Activated T-cell treated with anti-CD3 and anti-CD28 coated beads, Interleukin-2, amount 50 U/mL, for 48 hours (primary cell): ENCODE measurements at regions not wholly inside any gene's neighbourhood (a gene's known extent, or its start where the extent isn't known, plus 50 kb on each side); places are given as distances from the start of the nearest gene placed in this dataset.
"Not testable (repeated sequence)": the region's sequence is repeated elsewhere in the genome, so short reads cannot be mapped to it uniquely, and the experiment has no call there.

Experiments
- DNase-seq, 2 experiments: peaks; one replicate each; pipeline ENCODE4 v3.0.0-alpha.2; 2020

DNA sequence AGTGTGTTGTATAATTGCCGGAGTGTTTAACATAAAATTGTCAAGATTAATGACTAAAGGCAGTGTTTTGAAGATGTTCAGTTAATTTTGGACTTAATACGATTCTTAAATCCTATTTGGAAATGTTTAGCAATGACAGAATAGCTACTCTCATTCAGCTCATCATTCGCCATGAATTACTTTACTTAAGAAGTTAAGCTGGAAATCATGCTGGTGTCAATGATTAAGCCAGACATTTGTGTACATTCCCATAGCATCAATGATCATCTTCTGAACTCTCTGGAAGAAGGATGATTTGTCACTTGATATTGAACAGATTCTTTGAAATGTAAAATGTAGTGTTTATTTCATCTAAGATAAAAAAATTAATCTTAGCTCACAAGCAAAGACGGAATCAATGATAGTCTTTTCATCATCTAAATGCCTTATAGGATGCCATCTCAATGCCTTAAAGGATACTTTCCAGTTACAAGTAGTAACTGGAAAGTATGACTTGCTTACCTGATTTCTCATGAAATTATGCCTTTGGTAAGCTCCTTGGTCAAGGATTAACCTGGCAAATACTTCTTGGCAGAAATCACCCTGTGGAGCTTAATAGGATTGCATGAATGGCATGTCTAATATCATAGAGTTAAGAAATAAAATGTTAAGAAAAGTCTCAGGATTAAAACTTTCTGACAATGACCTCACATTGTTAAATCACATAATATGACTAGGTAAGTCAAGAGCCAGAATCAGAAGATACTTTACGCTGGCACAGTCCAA is 515.5 kb upstream of the AGA start:
- DNase-seq, result no peak

DNA sequence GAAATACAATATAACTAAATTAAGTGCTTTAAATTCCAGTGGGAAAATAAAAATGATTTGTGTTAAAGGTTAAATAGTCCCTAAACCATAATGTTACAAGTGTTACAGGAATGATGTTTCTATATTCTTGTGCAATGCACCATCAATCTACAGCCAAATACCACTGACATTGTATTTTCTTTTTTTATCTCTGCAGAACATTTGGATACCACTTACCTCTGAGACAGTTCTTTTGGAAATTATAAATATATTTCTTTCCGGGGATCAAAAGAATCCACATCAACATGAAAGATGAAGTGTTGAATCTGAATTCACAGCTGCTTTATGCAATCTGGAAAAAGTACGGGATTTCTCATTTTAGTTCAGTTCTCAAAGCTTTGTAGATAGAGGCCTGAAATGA is 518.3 kb upstream of the AGA start:
- no peak for DNase-seq

DNA sequence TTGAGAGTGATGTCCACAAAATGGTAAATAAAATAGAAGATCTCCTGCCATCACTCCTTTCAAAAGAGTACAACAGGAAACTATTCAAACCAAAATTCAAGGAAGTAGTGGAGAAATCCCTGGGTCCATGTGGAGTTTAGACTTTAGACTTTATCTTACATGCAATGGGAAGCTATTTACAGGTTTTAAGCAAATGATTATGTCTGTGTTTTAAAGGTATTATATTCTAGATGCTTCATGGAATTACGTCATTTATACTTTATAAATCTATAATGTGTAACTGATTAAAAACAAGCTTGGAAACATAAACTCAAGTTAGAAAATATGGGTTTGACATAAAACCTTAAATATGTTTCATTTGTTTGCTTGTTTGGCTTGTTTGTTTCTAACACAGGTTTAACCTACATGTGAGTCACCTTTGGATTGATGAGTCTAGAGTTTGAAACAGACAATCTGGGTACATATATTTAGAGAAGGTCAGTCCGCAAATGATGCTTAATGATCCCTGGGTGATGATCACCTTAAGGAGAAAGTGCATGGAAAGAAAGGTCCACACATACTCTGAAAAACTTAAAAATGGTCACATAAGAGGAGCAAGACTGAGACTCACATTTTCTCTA is 519.6 kb upstream of the AGA start:
- DNase-seq, result no peak

DNA sequence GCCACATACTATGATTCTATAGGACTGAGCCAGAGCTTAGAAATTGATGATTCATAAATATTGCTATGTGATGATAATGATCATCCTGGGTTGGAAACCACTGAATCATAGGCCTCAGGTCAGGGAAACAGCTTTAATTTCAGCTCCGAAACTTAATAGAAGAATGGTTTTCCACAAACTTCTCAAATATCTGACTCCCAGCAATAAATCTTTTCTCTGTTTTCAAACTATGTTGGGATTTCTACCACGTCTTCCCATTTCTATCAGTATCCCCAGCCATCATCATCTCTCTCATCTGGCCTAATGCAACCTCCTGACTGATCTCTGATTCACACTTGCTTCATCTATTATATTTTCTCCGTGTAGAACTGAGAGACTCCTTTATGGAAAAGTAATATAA is 521.8 kb upstream of the AGA start:
- no peak for DNase-seq

DNA sequence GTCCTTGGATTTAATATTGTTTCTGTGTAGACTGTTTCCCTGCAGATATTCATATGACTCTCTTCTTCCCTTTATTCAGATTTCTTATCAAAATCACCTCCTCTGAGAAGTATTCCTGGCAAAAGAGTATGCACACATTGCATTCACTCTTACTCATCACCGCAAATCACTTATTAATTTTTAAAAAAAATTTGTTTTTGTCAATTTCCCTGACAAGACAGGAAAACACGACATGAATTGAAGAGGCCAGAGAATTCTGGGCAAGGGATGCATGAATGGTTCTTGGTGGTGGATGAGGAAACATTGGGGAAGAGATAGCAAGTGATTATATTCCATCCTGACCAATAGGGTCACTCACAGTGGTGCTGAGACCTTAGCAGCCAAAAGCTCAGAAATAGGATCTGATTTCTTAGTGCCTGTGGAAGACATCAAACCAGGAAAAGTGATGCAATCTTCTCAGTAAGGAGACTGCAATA is 522.5 kb upstream of the AGA start:
- DNase-seq, result no peak

DNA sequence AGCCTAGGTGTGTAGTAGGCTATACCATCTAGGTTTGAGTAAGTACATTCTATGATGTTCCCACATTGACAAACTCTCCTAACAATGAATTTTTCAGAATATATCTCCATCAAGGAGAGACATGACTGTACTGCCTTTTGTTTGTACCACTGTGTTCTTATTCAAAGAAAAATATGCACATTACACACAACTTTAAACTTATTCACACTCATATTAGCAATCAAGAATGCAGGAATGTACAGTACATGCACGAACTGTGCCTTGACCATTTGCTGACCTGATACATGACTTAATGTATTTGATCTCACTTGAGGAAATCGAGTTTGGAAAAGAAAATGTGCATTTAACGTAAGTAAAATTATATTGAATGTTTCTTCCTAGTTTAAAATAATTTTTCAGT is 525.1 kb upstream of the AGA start:
- no peak for DNase-seq

DNA sequence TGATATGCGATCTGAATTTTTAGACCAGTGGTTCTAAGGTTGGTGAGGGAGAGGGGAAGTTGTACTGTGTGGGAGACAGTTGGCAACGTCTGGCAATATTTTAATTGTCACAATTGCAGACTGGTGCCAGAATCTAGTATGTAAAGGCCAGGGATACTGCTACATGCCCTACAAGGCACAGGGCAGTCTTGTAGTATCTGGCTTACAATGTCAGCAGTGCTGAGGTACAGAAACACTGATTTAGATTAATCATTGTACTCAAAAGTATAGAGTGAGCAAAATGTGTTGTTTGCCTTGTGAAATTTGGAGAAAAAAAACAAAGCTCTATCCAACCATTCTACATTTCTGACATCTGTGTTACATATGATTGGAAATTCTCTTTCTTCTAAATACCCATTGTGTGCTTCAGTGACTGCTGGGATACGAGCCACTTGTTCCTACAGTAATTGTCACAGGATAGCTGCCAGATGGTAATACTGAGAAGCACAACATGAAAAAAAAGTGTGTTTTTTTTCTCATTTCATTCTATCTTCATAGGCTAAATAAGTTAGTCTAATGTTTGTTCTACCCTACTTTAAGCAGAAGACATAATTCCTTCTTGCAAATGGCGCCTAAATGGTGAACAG is 526.7 kb upstream of the AGA start:
- DNase-seq, result no peak

DNA sequence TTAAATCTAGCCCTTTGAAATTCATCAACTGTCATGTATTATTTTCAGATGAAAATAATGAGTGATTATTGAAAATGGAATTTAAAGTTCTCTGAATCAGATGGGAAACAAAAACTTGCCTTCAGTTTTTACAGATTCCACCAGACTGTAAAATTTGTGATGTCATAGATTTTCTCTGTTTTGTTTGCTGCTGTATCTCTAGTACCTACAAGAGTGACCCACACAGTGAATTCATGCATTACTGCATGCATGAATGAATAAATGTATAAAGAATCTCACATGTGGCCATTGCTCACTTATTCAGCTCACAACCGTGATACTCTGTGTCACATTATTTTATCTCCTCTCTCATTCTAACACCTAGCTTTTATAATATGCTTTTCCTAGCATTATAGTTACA is 532.2 kb upstream of the AGA start:
- DNase-seq, result no peak

DNA sequence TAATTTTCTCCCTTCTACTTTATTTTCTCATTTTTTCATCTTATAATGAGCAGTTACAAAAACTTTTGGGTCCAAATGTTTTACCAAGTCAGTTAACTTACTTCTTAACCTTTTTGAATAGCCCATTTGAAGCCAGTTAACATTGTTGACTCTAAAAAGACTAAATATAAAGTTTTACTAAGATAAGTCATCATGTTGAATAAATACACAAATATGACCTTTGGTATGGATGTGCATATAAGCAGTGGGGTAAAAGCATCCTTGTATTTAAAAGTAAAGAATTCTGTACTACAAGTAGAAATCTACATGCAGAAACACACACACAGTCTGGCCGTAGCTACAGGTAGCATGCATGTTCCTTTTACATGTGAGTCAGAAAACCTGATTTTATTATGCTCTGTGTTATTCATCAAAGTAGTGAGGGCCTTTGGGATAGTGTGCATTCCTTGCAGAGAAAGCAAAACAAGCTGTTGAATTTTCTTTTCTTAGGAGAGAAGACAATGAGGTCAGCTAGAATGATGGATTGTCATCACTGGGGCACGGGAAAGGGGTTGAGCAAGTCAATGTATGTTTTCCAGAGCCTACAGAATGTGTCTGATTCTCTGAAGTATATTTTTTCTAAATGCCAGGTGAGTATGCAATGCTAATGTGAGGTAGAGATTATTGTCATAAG is 533.2 kb upstream of the AGA start:
- DNase-seq, result no peak

DNA sequence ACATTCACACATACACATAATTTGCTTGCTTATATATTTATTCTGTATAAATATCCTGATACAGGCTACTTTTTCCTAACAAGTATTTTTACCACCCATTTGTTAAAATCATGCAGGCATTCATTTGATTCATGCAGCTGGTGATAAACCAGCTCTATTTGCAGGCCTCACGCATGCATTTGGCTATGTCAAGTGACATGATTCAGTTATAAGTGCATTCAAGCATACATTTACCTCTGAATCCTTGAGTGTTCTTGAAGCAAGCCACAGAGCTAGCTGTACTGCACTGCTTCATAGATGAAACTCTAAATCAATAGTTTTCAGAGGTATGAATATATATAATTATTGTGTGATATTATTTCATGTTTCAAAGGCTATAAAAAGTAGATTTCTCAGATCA is 544.0 kb upstream of the AGA start:
- no peak for DNase-seq

DNA sequence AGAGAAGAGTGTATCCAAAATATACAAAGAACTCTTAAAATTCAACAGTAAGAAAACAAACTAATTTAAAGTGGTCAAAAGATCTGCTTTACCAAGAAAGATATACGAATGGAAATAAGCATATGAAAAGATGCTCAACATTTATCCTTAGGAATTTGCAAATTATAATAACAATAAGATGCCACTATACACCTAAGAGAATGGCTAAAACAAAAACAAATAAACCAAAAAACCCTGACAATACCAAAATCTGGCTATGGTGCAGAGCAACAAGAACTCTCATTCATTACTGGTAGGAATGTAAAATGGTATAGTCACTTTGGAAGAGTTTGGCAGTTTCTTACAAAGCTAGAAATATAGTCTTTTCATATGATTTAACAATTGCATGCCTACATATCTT is 545.7 kb upstream of the AGA start:
- no peak for DNase-seq

DNA sequence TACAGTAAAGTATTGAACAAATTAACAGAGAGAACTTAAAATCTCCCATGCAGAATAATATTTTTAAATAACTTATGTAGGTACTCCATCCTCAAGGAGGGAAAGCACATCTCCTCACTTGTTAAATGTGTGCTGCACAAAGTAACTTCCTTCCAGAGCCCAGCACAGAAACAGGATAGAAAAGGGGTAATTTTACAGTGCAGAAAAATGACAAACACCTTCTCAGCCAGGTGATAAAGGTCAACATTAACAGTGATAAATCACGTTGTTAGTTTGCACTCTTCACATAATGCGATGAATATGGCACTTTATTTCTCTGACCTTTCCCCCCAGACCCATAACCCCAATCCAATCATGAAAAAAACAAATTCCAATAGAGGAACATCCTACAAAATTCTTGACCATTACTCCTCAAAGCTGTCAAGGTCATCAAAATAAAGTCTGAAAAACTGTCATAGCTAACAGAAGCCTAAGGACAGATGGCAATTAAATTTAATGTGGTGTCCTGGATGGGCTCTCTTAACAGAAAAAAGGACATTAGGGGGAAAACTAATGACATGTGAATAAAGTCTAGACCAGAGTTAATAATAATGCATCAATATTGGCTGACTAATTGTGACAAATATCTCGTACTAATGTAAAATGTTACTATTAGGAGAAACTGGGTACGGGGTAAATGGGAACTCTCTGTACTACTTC is 547.4 kb upstream of the AGA start:
- no peak for DNase-seq

DNA sequence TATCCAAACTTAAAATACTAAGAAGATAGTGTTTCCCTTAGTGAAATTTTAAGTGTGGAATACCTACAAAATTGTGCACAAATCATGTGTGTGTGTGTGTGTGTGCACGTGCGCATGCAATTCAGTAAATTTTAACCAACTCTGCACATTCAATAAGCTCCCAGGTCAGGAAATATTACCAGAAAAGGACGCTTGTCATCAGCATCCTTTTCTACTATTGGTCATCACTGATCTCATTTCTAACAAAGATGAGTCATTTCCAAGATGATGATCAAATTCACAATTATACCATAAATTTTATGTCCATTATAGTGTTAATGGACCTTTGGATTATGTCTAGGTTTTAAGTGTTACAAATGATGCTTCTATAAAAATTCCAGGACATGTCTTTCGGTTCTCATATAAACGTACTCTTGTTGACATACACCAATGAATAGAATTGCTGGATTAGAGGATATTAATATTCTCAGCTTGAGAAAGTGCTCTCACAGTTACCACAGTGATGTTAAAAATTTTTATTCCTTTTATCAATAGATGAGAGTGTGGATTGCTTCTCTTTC is 560.9 kb upstream of the AGA start:
- DNase-seq, result no peak

DNA sequence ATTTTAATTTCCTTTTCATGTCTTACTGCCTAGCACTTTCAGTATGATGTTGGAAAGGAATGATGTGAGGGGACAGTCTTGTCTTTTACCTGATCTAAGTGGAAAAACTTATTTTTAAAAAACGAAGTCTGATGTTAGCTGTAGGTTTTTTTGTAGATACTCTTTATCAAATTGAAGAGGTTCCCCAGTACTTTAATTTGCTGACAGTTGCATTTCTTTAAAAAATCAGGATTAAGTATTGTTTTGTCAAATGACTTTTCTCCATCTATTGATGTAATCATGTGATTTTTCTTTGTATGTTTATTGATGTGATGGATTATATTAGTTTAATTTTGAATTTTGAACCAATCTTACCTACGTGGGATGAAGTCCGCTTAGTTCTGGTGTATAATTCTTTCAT is 568.4 kb upstream of the AGA start:
- DNase-seq, result no peak

DNA sequence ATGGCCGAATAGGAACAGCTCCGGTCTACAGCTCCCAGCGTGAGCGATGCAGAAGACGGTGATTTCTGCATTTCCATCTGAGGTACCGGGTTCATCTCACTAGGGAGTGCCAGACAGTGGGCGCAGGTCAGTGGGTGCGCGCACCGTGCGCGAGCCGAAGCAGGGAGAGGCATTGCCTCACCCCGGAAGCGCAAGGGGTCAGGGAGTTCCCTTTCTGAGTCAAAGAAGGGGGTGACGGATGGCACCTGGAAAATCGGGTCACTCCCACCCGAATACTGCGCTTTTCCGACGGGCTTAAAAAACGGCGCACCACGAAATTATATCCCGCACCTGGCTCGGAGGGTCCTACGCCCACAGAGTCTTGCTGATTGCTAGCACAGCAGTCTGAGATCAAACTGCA is 572.8 kb upstream of the AGA start:
- DNase-seq, result not testable (repeated sequence)

DNA sequence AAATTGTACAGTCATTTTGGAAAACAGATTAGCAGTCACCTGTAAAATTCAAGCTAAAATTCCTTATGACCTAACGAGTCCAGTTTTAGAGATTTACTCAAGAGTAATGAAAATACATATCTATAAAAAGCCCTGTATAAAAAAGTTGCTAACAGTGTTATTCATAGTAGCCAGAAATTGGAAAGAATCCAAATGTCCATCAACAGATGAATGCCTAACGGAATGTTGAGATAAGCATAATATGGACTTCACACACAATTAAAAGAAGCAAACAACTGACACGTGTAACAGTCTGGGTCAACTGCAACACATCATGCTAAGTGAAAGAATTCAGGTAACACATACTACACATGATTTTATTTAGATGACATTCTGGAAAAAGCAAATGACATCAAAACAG is 584.8 kb upstream of the AGA start:
- DNase-seq, result no peak

DNA sequence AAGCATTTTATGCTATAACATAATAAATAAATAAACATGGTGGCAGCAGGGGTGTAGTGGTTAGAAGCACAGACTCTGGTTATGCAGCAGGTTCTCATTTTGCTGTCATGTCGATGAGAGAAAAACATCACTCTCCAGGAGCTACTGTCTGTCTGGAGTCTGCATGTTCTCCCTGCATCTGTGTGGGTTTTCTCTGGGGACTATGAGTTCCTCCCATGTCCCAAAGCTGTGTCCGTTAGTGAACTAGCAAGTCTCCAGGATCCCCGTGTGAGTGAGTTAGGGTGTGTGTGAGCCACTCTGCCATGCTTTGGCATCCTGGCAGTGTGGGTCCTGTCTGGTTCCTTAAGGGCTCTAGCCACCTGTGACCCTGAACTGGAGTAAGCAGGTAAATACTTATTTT is 585.6 kb upstream of the AGA start:
- no peak for DNase-seq

DNA sequence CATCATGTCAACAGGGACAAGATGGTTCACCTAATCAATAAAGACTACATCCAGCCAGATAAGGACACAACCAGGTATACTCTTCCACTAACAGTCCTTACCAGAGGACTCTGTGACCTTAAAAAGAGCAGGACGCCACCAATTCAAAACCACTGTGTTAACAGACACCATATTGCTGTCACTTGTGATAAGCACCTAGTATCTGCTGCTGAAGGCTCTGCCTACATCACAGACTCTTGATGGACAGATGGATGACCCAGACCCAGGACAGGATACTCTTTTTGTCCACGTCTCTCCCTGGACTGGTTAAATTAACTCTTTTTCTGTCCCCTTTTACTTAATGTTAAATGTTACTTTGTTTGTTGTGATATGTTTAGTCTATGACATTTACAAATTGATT is 586.2 kb upstream of the AGA start:
- no peak for DNase-seq

DNA sequence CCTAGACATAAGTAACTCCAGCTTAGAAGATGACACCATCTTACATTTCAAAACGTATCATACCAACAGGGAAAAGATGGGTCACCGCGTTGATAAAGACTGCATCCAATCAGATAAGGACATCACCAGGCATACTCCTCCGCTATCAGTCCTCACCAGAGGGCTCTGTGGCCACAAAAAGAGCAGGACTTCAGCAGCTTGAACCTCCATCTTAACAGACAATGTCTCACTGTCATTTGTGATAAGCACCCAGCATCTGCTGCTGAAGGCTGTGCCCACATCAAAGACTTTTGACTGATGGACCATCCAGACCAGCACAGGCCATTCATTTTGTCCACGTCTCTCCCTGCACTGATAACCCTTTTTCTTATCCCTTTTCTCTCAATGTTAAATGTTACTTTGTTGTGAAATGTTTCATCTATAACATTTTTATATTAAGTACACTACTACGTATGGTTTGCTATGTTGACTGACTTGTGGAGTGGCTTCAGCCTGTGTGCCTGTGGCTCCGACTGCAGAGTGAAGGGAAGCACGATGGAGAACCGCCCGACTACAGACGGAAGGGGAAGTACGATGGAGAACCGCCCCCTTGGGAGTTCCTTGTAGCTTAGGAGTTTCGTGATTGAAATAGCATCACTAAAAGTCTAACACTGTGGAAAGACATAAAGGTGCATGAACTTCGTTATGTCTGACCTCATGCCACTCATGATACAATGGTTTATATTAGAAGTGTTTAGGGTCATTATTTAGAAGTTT is 595.4 kb upstream of the AGA start:
- DNase-seq, result no peak

DNA sequence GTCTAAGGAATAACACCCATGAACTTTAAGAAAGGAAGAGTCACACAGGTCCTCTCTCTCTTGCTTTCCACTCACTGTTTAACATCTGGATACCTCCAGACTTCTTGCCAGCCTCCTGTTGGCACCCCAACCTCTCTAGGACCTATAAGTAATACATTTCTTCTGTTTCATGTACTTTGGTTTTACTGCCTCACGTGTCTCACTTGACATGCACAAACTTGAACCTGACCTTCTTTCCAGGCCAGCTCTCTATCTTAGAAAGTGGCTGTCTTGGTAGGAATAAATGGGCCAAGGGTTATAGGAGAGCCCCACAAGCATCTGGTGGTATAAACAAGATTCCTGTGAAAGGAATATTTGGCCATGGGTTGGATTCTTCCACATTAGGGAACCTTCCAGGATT is 614.8 kb upstream of the AGA start:
- DNase-seq, result no peak

DNA sequence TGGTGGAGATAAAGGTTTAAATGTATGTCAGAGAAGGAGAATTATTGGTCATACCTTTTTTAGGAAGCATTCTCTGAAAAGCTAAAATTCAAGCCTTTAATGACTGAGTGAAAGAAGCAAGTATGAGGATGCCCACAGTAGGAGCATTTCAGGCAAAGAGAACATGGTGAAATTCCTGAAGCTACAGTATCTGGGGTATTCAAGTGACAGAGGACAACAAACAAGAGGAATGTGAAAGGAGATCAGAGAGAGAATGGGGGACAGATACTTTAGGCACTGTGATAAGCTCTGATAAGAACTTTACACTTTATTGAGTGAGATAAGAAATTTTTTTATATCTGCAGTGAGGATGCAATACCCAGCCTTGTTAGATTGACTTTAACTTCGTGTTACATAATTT is 621.3 kb upstream of the AGA start:
- DNase-seq, result no peak

DNA sequence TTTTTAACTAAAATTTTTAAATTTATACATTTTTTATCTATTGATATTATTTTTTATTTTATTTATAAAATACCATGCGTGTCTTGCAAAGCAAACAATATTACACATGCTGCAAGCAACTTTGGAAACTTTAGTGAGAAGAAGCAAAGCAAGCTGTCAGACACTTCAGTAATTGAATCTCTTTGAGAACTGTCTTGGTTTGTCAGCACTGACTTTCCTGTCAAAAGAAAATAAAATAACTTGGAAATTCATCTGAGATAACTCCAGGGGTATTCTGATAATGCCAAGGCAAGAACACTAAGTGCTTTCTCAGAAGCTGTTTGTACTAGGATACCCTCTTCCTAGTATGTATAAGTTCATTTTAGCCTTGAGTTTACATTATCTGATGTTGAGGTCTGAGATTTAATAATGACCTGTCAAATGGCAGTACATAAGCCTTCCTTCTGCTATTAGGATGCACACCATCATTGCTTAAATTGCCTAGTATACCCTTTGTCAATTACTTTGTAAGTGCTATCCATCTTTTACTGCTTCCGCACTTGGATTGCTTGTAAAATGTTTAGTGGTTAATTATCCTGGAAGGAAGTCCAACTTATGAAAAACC is 624.2 kb upstream of the AGA start:
- no peak for DNase-seq
